ENCODE measurements at regions not wholly inside any gene's neighbourhood (a gene's known extent, or its start where the extent isn't known, plus 50 kb on each side); places are given as distances from the start of the nearest gene placed in this dataset.

DNA sequence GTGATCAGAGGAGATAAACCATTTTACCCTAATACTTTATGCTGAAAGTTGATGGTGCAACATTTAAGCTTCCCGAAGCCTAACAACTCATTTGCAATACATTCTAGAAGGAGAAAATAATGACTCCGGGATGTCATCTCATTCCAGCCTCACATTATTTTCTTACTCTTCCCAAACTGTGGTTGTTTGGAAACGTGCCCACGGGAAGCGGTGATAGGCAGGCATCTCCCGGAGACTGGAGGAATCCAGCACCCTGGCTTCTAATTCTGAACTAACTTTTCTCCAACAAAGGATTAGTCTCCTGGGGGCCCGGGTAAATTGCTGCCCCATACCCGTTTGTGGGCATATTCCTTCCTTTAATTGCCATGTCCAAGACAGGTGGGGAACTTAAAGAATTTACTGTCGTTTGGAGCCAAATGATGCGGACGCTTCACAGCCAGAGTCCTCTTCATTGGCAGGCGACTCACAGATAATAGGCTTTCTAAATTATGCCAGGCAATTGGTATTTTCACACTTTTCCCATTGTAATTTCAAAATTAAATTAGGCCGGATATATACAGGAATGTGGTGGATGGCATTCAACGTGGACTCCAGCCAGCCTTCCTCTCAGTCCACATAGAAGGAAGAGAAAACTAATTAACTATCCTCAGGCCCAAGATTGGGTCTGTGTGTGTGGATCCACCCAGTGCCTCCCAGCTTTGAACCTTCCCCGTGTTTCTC lies 278.1 kb downstream of the AJAP1 start:
- Histone ChIP-seq H4K20me1 (ENCODE audit: low read length) (no peaks in the 10 kb centered on the region), H3K9me3 (ENCODE audit: low read length) (0 out of 2 replicates have a peak, but pooled peaks cover 20% of the 10 kb centered on the region), H3K4me2 (ENCODE audit: low read length) (no peak overlapping the region), H3K9ac (ENCODE audit: low read length) (no peak overlapping the region), H3K79me2 (ENCODE audit: low read length) (no peaks in the 10 kb centered on the region), H3K4me1 (ENCODE audit: insufficient read depth, low read length) (no peaks in the 10 kb centered on the region), H3K4me3 (ENCODE audit: low read length) (no peak overlapping the region), H3K27me3 (ENCODE audit: low read length) (0 out of 2 replicates have a peak, but pooled peaks cover 10% of the 10 kb centered on the region), H3K9me2 (replicated peaks; ENCODE audit: low read length) (no peaks in the 10 kb centered on the region), H3K36me3 (ENCODE audit: low read depth, low read length) (no peaks in the 10 kb centered on the region), H3K27ac (ENCODE audit: low read length) (no peak overlapping the region), H2AFZ (ENCODE audit: low read length) (no peak overlapping the region), H3F3A (ENCODE audit: low read length, unreplicated experiment) (no peaks in the 10 kb centered on the region)
- ATAC-seq (no peak), DNase-seq (no peak)
- BruUV-seq (replicated peaks), result no TSS peak
- intact Hi-C loops (cut with micrococcal nuclease), result no loop called here
- POLR2A ChIA-PET (ENCODE audit: unreplicated experiment), result no interaction called here
- TF ChIP-seq EZH2phosphoT487 (IDR thresholded peaks at IDR 0.05; ENCODE audit: borderline replicate concordance, low read length) (no peak), EZH2 (IDR thresholded peaks at IDR 0.05; ENCODE audit: low read length, unreplicated experiment) (no peak), CTCF (conservative IDR thresholded peaks at IDR 0.05; ENCODE audit: low read depth, low read length) (no peak)
- CTCF ChIA-PET, result no interaction called here

- H3K4me2 ChIP-seq (ENCODE audit: low read length), result no peak overlapping the region
- H4K20me1 ChIP-seq (ENCODE audit: low read length), result no peaks in the 10 kb centered on the region
- DNase-seq (peak; percentile 33), ATAC-seq (no peak)
- BruUV-seq (replicated peaks), result no TSS peak
- no peaks in the 10 kb centered on the region for H3K4me1 ChIP-seq (ENCODE audit: insufficient read depth, low read length)
- POLR2A ChIA-PET (ENCODE audit: unreplicated experiment), result interaction anchor here (0.6 kb wide), 1 partner anchor 1274 kb away, joined by 3 read pairs; no protein-coding TSS in a partner anchor
- no peaks in the 10 kb centered on the region for H3K36me3 ChIP-seq (ENCODE audit: low read depth, low read length)
- H3K79me2 ChIP-seq (ENCODE audit: low read length), result no peaks in the 10 kb centered on the region
- no peak overlapping the region for H3K4me3 ChIP-seq (ENCODE audit: low read length)
- no peaks in the 10 kb centered on the region for H3K9me2 ChIP-seq (replicated peaks; ENCODE audit: low read length)
- intact Hi-C loops (cut with micrococcal nuclease), result no loop called here
- 0 out of 2 replicates have a peak, but pooled peaks cover 10% of the 10 kb centered on the region for H3K27me3 ChIP-seq (ENCODE audit: low read length)
- H3K9ac ChIP-seq (ENCODE audit: low read length), result no peak overlapping the region
- CTCF ChIA-PET, result no interaction called here
- H3K27ac ChIP-seq (ENCODE audit: low read length), result no peak overlapping the region
- TF ChIP-seq EZH2 (IDR thresholded peaks at IDR 0.05; ENCODE audit: low read length, unreplicated experiment) (no peak), CTCF (conservative IDR thresholded peaks at IDR 0.05; ENCODE audit: low read depth, low read length) (no peak), EZH2phosphoT487 (IDR thresholded peaks at IDR 0.05; ENCODE audit: borderline replicate concordance, low read length) (no peak)
- peaks cover 25% of the 10 kb centered on the region for H3K9me3 ChIP-seq (ENCODE audit: low read length)
- H2AFZ ChIP-seq (ENCODE audit: low read length), result no peak overlapping the region
- H3F3A ChIP-seq (ENCODE audit: low read length, unreplicated experiment), result no peaks in the 10 kb centered on the region
Observed at GRCh38 chr1:4931486-4931885, 277.1 kb downstream of the AJAP1 start.

GRCh38 chr1:4928186-4928585 lies 273.8 kb downstream of the AJAP1 start:
- TF ChIP-seq EZH2 (IDR thresholded peaks at IDR 0.05; ENCODE audit: low read length, unreplicated experiment), result no peak
- TF ChIP-seq EZH2phosphoT487 (IDR thresholded peaks at IDR 0.05; ENCODE audit: borderline replicate concordance, low read length), result no peak
- no peak for TF ChIP-seq CTCF (conservative IDR thresholded peaks at IDR 0.05; ENCODE audit: low read depth, low read length)
- Histone ChIP-seq H4K20me1 (ENCODE audit: low read length) (no peaks in the 10 kb centered on the region), H3K27me3 (ENCODE audit: low read length) (no peaks in the 10 kb centered on the region), H3K27ac (ENCODE audit: low read length) (no peak overlapping the region), H3K9ac (ENCODE audit: low read length) (no peak overlapping the region), H3K4me3 (ENCODE audit: low read length) (no peak overlapping the region), H3K9me2 (replicated peaks; ENCODE audit: low read length) (no peaks in the 10 kb centered on the region), H3K9me3 (ENCODE audit: low read length) (peaks cover 31% of the 10 kb centered on the region), H3K4me2 (ENCODE audit: low read length) (no peak overlapping the region), H3K36me3 (ENCODE audit: low read depth, low read length) (no peaks in the 10 kb centered on the region), H2AFZ (ENCODE audit: low read length) (no peak overlapping the region), H3F3A (ENCODE audit: low read length, unreplicated experiment) (no peaks in the 10 kb centered on the region), H3K79me2 (ENCODE audit: low read length) (no peaks in the 10 kb centered on the region), H3K4me1 (ENCODE audit: insufficient read depth, low read length) (no peaks in the 10 kb centered on the region)
- ChIA-PET CTCF (no interaction called here), POLR2A (ENCODE audit: unreplicated experiment) (no interaction called here)
- no TSS peak for BruUV-seq (replicated peaks)
- ATAC-seq (no peak), DNase-seq (no peak)
- intact Hi-C loops (cut with micrococcal nuclease), result no loop called here
